ENCODE measurements at regions not wholly inside any gene's neighbourhood (a gene's known extent, or its start where the extent isn't known, plus 50 kb on each side); places are given as distances from the start of the nearest gene placed in this dataset.

- no peak for TF ChIP-seq CTCF (conservative IDR thresholded peaks at IDR 0.05; ENCODE audit: low read depth, low read length)
- no peak overlapping the region for H3K4me3 ChIP-seq (ENCODE audit: low read depth, low read length)
- DNase-seq (ENCODE audit: low read depth), result no peak
These were observed 95.2 kb downstream of the KCNA5 start for GRCh38 chr12:5138845-5139244.

GRCh38 chr12:5139751-5140150 is 96.1 kb downstream of the KCNA5 start:
- DNase-seq (ENCODE audit: low read depth), result no peak
- no peak for TF ChIP-seq CTCF (conservative IDR thresholded peaks at IDR 0.05; ENCODE audit: low read depth, low read length)
- no peak overlapping the region for H3K4me3 ChIP-seq (ENCODE audit: low read depth, low read length)

- no peak for DNase-seq (ENCODE audit: low read depth)
- no peak overlapping the region for H3K4me3 ChIP-seq (ENCODE audit: low read depth, low read length)
- no peak for TF ChIP-seq CTCF (conservative IDR thresholded peaks at IDR 0.05; ENCODE audit: low read depth, low read length)
These were observed 96.5 kb downstream of the KCNA5 start for GRCh38 chr12:5140190-5140589.

- no peak for DNase-seq (ENCODE audit: low read depth)
- TF ChIP-seq CTCF (conservative IDR thresholded peaks at IDR 0.05; ENCODE audit: low read depth, low read length), result no peak
- H3K4me3 ChIP-seq (ENCODE audit: low read depth, low read length), result no peak overlapping the region
These were observed 105.2 kb downstream of the KCNA5 start for GRCh38 chr12:5148880-5149279.

GRCh38 chr12:5154091-5154490 is 110.4 kb downstream of the KCNA5 start:
- no peak for DNase-seq (ENCODE audit: low read depth)
- TF ChIP-seq CTCF (conservative IDR thresholded peaks at IDR 0.05; ENCODE audit: low read depth, low read length), result no peak
- H3K4me3 ChIP-seq (ENCODE audit: low read depth, low read length), result no peak overlapping the region

GRCh38 chr12:5155866-5156265 is 112.2 kb downstream of the KCNA5 start:
- no peak overlapping the region for H3K4me3 ChIP-seq (ENCODE audit: low read depth, low read length)
- TF ChIP-seq CTCF (conservative IDR thresholded peaks at IDR 0.05; ENCODE audit: low read depth, low read length), result no peak
- no peak for DNase-seq (ENCODE audit: low read depth)

GRCh38 chr12:5160827-5161226 is 117.1 kb downstream of the KCNA5 start:
- no peak overlapping the region for H3K4me3 ChIP-seq (ENCODE audit: low read depth, low read length)
- TF ChIP-seq CTCF (conservative IDR thresholded peaks at IDR 0.05; ENCODE audit: low read depth, low read length), result no peak
- DNase-seq (ENCODE audit: low read depth), result no peak
